Hepatocyte (in vitro differentiated cells): ENCODE measurements at regions not wholly inside any gene's neighbourhood (a gene's known extent, or its start where the extent isn't known, plus 50 kb on each side); places are given as distances from the start of the nearest gene placed in this dataset.
"Not testable (repeated sequence)": the region's sequence is repeated elsewhere in the genome, so short reads cannot be mapped to it uniquely, and the experiment has no call there.

Experiments
- EZH2phosphoT487 ChIP-seq: fragments of 200-600 bp; sonication (generic); IDR thresholded peaks from one replicate; pipeline ENCODE4 v1.6.1; 2018; ENCODE audit warnings: antibody characterized with exemption, mild to moderate bottlenecking, low read depth, moderate library complexity; ENCODE audit not compliant: unreplicated experiment, severe bottlenecking
- TF ChIP-seq, protein P1 (sequence below): fragments of 200-600 bp; sonication (generic); IDR thresholded peaks from 2 replicates; pipeline ENCODE4 v1.5.1; 2016; ENCODE audit warnings: antibody characterized with exemption, mild to moderate bottlenecking; ENCODE audit not compliant: poor library complexity

DNA sequence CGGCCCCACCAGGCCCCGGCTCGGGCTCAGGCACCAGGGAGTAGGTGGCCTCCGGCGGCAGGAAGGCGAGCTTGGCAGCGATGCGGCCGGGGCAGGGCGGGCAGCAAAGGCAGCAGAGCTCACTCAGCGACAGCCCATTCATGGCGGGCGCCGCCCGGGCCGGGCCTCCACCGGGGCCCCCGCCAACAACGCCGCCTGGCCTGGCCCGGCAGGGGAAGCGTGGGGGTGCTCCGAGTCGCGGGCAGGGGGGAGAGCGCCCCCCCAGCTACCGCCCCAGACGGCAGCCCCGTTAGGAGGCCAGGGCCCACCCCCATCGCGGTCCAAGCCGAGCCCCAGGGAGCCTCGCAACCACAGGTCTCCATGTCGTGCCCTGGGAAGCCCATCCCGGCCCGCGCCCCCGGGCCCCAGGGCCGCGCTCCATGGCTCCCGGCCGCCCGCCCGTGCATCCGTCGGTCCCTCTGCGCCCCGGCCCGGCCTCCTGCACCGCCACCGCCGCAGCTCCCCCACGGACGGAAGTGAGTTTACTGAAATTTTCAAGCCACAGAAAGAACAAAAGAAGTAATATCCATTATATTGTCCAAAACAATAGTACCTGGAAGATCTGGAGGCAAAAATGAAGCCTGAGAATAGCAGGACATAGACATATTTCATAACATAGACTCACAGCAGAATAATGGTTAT is 126.6 kb upstream of the VPREB1 start:
- TF ChIP-seq, protein P1, sequence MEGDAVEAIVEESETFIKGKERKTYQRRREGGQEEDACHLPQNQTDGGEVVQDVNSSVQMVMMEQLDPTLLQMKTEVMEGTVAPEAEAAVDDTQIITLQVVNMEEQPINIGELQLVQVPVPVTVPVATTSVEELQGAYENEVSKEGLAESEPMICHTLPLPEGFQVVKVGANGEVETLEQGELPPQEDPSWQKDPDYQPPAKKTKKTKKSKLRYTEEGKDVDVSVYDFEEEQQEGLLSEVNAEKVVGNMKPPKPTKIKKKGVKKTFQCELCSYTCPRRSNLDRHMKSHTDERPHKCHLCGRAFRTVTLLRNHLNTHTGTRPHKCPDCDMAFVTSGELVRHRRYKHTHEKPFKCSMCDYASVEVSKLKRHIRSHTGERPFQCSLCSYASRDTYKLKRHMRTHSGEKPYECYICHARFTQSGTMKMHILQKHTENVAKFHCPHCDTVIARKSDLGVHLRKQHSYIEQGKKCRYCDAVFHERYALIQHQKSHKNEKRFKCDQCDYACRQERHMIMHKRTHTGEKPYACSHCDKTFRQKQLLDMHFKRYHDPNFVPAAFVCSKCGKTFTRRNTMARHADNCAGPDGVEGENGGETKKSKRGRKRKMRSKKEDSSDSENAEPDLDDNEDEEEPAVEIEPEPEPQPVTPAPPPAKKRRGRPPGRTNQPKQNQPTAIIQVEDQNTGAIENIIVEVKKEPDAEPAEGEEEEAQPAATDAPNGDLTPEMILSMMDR: not testable (repeated sequence)
- TF ChIP-seq EZH2phosphoT487: not testable (repeated sequence)
